ENCODE measurements at regions not wholly inside any gene's neighbourhood (a gene's known extent, or its start where the extent isn't known, plus 50 kb on each side); places are given as distances from the start of the nearest gene placed in this dataset.

- no peak for DNase-seq
Measured at GRCh38 chr3:99498550-99499234, 139.7 kb upstream of the COL8A1 start.

DNA sequence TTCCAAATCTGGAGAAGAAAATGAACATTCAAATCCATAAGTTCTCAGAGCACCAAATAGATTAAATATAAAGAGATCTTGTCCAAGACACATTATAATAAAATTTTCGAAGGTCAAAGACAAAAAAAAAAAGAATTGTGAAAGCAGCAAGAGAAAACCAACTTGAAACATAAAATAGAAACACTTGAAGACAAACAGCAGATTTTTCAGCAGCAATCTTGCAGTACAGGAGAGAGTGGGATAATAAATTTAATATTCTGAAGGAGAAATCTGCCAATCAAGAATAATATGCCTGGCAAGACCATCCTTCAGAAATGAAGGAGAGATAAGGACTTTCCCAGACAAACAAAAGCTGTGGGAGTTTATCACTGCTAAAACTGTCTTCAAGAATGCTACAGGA is 150.5 kb upstream of the COL8A1 start:
- no peak for DNase-seq

DNA sequence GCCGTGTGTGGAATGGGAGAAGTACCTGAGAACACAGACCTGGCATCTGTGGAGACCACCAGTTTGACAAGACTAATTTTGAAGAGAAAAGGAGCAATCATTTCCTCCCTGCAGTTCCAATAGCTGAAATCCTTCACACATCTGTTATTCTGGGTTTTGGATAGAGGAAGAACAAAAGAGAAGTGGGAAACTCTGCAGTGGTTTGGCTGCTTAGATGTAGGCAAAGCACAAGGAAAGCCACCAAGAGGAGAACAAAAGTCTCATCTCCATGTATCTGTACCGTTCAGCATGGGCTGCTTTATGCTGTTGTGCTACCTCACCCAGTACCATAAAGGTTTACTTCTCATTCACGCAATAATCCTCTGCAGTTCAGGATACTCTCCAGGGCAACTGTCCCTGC is 153.1 kb upstream of the COL8A1 start:
- DNase-seq, result no peak

DNA sequence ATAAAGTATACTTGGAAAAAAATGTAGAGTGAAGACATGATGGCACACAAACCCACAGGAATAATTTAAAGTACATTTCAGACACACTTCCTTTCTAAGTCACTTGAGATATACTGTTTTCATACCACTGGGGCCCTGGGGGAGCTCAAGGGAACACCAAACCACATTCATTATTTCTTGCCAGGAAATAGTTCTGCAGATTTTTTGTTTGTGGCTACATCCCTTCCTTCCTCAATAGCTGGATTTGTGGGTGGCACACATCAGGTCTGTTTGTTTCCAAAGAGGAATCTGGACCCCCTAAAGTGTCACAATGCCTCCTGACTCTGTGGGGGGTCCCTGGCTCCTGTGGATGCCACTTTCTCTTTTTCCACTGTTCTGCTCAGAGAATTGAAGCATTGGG is 153.5 kb upstream of the COL8A1 start:
- no peak for DNase-seq

- no peak for DNase-seq
Measured at GRCh38 chr3:99483841-99484240, 154.6 kb upstream of the COL8A1 start.

GRCh38 chr3:99482191-99482590 is 156.2 kb upstream of the COL8A1 start:
- no peak for DNase-seq

GRCh38 chr3:99481561-99481960 is 156.8 kb upstream of the COL8A1 start:
- no peak for DNase-seq

- no peak for DNase-seq
Measured at GRCh38 chr3:99479768-99480167, 158.6 kb upstream of the COL8A1 start.

GRCh38 chr3:99477650-99478049 is 160.7 kb upstream of the COL8A1 start:
- no peak for DNase-seq

DNA sequence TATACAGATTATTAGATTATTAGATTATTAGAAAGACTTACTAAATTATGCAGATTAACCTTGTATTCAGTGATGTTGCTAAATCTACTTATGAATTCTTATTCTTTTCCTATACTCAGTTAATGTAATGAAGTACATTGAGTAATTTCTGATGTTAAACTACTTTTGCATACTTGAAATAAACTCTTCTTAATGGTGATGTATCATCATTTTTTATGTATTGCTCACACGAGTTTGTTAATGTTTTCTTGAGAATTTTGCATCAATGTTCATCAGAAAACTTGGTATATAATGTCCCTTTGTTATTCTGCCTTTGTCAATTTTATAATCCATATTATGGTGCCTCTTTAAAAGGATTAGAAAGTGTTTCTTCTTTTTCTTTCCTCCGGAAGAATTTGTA is 163.2 kb upstream of the COL8A1 start:
- no peak for DNase-seq

- DNase-seq, result no peak
Measured at GRCh38 chr3:99474776-99475175, 163.6 kb upstream of the COL8A1 start.

GRCh38 chr3:99473321-99473751 is 165.1 kb upstream of the COL8A1 start:
- DNase-seq, result no peak

- no peak for DNase-seq
Measured at GRCh38 chr3:99472385-99472784, 166.0 kb upstream of the COL8A1 start.

DNA sequence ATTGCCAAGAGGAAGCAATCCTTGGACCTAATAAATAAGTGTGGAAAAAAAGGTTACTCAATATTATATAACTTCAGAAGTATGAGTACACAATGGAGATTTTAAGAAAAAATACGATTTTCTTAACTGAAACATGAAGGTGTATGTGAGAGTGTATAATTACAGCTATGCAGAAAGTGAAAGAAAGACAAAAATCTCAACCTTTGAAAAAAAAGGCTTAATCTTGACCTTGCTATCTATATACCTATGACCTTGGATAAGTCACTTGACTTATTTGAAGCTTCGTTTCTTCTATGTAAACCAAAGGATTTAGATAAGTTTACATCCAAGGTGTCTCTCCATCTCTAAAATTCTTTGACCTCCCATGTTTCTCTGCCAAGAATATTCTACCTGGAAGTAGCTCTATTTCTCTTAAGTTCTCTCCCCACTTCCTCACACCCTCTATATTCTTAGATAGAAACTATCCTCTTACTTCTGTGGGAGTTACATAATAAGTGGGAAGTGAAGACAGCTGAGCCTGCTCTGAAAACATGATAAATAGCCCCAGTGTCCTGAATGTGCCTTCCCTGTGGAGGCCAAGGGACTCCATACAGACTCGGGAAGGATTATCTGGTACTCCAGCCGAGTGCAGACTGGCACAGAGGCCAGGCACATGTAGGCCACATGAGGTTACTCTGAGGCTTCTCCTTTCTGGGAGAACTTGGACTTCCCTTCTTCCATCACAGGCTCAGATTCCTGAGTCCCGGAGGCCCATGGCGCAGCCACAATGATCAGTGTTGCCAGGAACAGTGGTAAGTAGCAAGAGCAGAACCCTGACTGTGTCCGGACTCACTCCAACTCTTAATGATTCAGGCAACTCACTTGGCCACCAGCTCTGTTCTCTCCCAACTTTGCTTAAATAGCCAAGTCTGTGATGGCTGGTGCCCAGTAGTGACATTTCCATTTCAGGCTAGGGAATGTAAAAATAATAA is 166.8 kb upstream of the COL8A1 start:
- DNase-seq, result no peak

GRCh38 chr3:99470841-99471240 is 167.6 kb upstream of the COL8A1 start:
- no peak for DNase-seq

- DNase-seq, result no peak
Measured at GRCh38 chr3:99468918-99469317, 169.5 kb upstream of the COL8A1 start.

GRCh38 chr3:99467420-99467819 is 171.0 kb upstream of the COL8A1 start:
- no peak for DNase-seq

GRCh38 chr3:99466331-99466730 is 172.1 kb upstream of the COL8A1 start:
- no peak for DNase-seq

DNA sequence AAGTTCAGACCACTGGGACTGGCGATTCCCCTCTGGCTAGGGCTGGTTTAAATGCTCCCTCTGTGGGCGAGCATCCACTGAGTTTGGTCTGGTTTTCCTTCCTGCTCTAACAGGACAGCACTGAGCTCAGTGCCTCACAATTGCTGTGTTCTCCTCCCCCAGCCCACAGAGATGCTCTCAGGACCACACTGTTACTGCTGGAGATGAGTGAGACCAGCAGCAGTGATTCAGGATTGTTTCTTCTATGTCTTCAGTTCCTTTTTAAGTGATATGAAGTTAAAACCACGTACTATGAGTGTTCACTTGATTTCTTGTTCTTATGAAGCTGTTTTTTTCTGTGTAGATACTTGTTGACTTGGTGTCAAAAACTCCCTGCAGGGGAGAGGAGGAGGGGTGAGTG is 180.4 kb upstream of the COL8A1 start:
- DNase-seq, result no peak

- DNase-seq, result no peak
Measured at GRCh38 chr3:99442599-99442998, 195.8 kb upstream of the COL8A1 start.

GRCh38 chr3:99439892-99440291 is 198.5 kb upstream of the COL8A1 start:
- DNase-seq, result no peak

DNA sequence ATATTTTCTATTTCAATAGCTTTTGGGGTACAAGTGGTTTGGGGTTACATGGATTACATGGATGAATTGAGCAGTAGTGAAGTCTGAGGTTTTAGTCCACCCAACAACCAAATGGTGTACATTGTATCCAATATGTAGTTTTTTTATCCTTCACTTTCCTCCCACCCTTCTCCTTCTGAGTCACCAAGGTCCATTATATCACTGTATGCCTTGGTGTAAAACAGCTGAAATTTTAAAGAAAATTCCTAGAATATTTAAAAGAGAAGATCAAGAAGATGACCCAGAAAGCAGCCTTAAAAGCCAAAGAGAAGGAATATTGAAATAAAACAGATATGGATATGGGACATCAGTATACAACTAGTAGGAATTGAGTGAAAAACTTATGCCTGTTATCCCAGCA is 204.2 kb upstream of the COL8A1 start:
- no peak for DNase-seq

GRCh38 chr3:99430348-99431134 is 207.9 kb upstream of the COL8A1 start:
- no peak for DNase-seq
